ENCODE measurements at regions not wholly inside any gene's neighbourhood (a gene's known extent, or its start where the extent isn't known, plus 50 kb on each side); places are given as distances from the start of the nearest gene placed in this dataset.

DNA sequence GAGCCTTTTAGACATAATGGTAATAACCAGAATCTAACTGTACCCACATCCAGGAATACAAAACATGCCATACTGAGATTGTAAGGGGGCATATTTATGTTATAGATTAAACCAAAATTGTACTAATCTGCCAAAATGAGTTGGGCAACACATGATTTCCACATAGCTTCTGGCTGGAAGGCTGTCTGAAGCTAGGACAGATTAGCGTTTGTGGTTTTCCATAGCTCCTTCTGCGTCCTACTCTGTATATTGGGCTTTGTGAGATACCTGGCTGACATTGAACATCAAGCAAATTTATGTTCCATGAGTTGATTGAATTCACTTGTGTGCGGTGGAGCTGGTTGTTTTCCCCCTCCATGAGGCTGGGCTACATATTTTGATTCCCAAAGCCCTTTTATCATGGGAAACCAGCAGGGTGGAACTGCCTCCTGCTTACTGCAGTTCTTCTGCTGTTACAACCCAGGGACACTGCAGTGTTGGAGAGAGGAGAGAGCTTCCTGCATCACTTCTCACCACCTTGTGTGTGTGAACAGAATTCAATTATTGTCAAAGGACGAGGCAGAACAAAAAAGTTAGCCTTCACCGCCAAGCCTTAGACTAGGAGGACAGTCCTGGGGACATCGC, 114.9 kb downstream of the C11orf91 start:
- TF ChIP-seq, protein P1, sequence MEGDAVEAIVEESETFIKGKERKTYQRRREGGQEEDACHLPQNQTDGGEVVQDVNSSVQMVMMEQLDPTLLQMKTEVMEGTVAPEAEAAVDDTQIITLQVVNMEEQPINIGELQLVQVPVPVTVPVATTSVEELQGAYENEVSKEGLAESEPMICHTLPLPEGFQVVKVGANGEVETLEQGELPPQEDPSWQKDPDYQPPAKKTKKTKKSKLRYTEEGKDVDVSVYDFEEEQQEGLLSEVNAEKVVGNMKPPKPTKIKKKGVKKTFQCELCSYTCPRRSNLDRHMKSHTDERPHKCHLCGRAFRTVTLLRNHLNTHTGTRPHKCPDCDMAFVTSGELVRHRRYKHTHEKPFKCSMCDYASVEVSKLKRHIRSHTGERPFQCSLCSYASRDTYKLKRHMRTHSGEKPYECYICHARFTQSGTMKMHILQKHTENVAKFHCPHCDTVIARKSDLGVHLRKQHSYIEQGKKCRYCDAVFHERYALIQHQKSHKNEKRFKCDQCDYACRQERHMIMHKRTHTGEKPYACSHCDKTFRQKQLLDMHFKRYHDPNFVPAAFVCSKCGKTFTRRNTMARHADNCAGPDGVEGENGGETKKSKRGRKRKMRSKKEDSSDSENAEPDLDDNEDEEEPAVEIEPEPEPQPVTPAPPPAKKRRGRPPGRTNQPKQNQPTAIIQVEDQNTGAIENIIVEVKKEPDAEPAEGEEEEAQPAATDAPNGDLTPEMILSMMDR (IDR thresholded peaks at IDR 0.05; ENCODE audit: low read depth, low read length), result no peak
- TF ChIP-seq POLR2A (IDR thresholded peaks at IDR 0.05; ENCODE audit: extremely low read depth, insufficient read length), result no peak
- no peak for TF ChIP-seq MYC (IDR thresholded peaks at IDR 0.05; ENCODE audit: low read depth, low read length)
- DNase-seq (ENCODE audit: low read depth), result no peak

DNA sequence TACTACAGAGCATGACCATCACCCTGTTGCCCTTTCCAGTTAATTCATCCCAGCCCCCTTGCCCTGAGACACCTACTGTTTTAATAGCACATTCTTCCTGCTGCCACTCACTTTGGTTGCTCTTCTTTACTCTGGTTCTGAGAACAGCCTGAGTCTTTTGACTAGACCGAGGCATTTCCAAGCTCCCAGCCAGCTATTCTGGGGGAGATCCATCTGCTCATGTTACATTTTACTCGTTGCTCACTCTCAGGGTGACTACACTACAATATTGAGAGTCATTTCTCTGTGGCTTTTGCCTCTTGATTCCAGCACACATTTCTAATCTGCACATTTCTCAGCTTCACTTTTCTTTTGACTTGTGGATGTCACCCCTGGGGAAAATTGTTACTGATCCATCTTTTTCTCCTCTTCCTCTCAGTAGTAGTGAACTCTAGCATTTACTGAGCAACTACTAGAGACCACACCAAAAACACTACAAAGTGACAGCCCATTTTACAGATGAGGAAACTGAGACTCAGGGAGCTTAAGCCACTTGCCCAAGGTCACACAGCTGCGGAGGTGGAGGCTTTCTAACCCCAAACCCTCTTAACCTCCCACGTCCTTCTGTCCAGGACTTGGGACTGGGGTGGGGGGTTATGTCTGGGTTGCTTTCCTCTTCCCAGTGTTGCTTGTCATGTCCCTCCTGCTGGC, 117.8 kb downstream of the C11orf91 start:
- TF ChIP-seq MYC (IDR thresholded peaks at IDR 0.05; ENCODE audit: low read depth, low read length) (no peak), POLR2A (IDR thresholded peaks at IDR 0.05; ENCODE audit: extremely low read depth, insufficient read length) (no peak)
- TF ChIP-seq, protein P2, sequence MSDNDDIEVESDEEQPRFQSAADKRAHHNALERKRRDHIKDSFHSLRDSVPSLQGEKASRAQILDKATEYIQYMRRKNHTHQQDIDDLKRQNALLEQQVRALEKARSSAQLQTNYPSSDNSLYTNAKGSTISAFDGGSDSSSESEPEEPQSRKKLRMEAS (IDR thresholded peaks at IDR 0.05; ENCODE audit: low read depth, low read length), result no peak
- TF ChIP-seq, protein P1 (IDR thresholded peaks at IDR 0.05; ENCODE audit: low read depth, low read length), result no peak
- no peak overlapping the region for H3K4me3 ChIP-seq (ENCODE audit: low read depth, low read length)
- no peak for DNase-seq (ENCODE audit: low read depth)

More for the DNA sequence above, 114.9 kb downstream of the C11orf91 start:
- H3K4me3 ChIP-seq (ENCODE audit: low read depth, low read length), result no peak overlapping the region

DNA sequence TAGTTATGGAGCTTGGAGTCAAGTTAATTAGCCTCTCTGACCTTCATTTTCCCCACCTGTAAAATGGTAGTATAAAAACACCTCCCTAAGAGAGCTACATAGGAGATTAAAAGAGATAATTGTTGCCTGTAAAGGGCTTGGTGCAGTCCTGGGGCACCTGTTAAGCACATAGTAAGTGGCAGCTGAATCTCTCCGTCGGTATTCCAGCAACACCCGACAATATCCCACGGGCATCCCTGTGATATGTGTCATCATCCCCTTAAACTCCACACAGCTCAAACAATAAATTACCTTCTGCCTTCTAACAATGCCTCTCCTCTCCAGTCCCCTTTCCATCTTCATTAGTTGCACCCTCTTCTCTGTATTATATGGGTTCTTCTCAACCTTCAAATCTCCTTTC, 121.5 kb downstream of the C11orf91 start:
- TF ChIP-seq, protein P1 (IDR thresholded peaks at IDR 0.05; ENCODE audit: low read depth, low read length), result no peak
- TF ChIP-seq, protein P2 (IDR thresholded peaks at IDR 0.05; ENCODE audit: low read depth, low read length), result no peak
- TF ChIP-seq MYC (IDR thresholded peaks at IDR 0.05; ENCODE audit: low read depth, low read length), result no peak
- no peak for TF ChIP-seq POLR2A (IDR thresholded peaks at IDR 0.05; ENCODE audit: extremely low read depth, insufficient read length)
- H3K4me3 ChIP-seq (ENCODE audit: low read depth, low read length), result no peak overlapping the region
- DNase-seq (ENCODE audit: low read depth), result no peak

DNA sequence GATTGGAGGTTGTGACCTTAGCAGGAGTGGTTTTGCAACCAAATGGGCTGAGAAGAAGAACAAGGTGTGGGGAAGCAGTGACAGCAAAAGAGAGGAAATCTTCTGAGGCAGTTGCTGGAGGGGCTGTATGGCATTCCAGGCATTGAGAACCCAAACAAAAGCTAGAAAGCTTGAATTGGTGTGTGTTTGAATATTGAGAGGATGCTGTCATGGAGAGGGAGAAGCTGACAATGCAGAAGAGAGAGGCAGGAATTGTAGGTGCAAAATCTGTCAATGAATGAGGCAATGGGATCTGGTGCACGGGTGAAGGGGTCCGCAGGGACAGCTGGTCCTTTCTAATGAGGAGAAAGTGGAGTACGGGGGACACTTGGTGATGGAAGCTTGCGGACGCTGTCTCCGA, 123.4 kb downstream of the C11orf91 start:
- no peak overlapping the region for H3K4me3 ChIP-seq (ENCODE audit: low read depth, low read length)
- TF ChIP-seq, protein P2 (IDR thresholded peaks at IDR 0.05; ENCODE audit: low read depth, low read length), result no peak
- TF ChIP-seq, protein P1 (IDR thresholded peaks at IDR 0.05; ENCODE audit: low read depth, low read length), result no peak
- TF ChIP-seq MYC (IDR thresholded peaks at IDR 0.05; ENCODE audit: low read depth, low read length) (no peak), POLR2A (IDR thresholded peaks at IDR 0.05; ENCODE audit: extremely low read depth, insufficient read length) (no peak)
- DNase-seq (ENCODE audit: low read depth), result no peak

DNA sequence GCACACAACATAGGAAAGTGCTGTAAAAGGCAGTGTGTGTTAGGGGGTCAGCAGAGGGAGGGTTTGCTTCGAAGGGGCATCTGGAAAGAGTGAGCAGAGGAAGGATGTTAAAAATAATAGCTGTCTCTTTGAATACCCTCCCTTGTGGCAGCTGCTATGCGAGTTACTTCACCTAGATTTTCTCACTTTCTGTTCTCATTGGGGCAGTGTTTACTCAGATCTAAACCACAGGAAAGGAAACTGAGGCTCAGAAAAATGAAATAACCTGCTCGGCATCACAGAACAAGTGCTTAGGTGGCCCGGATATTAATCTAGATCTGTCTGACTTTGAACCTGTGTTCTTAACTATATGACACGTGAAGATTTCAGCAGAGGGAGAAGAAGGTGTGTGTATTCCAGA, 125.3 kb downstream of the C11orf91 start:
- TF ChIP-seq MYC (IDR thresholded peaks at IDR 0.05; ENCODE audit: low read depth, low read length) (no peak), POLR2A (IDR thresholded peaks at IDR 0.05; ENCODE audit: extremely low read depth, insufficient read length) (no peak)
- TF ChIP-seq, protein P2 (IDR thresholded peaks at IDR 0.05; ENCODE audit: low read depth, low read length), result no peak
- TF ChIP-seq, protein P1 (IDR thresholded peaks at IDR 0.05; ENCODE audit: low read depth, low read length), result no peak
- DNase-seq (ENCODE audit: low read depth), result no peak
- no peak overlapping the region for H3K4me3 ChIP-seq (ENCODE audit: low read depth, low read length)

All from NB4 (cell line).